Activated CD8-positive, alpha-beta memory T cell treated with anti-CD3 and anti-CD28 coated beads for 36 hours (primary cell): ENCODE measurements at regions not wholly inside any gene's neighbourhood (a gene's known extent, or its start where the extent isn't known, plus 50 kb on each side); places are given as distances from the start of the nearest gene placed in this dataset.

ENCODE experiments used
- CTCF ChIA-PET: fragments of 350-600 bp; sonication (Branson Sonifier 250); formaldehyde crosslinking; loops from one replicate; lab custom pipeline; 2021; ENCODE audit warnings: antibody characterized with exemption; lab: Charles Lee
- POLR2A ChIA-PET: fragments of 350-600 bp; sonication (Branson Sonifier 250); formaldehyde crosslinking; loops from one replicate; lab custom pipeline; 2021; ENCODE audit warnings: antibody characterized with exemption; lab: Charles Lee

DNA sequence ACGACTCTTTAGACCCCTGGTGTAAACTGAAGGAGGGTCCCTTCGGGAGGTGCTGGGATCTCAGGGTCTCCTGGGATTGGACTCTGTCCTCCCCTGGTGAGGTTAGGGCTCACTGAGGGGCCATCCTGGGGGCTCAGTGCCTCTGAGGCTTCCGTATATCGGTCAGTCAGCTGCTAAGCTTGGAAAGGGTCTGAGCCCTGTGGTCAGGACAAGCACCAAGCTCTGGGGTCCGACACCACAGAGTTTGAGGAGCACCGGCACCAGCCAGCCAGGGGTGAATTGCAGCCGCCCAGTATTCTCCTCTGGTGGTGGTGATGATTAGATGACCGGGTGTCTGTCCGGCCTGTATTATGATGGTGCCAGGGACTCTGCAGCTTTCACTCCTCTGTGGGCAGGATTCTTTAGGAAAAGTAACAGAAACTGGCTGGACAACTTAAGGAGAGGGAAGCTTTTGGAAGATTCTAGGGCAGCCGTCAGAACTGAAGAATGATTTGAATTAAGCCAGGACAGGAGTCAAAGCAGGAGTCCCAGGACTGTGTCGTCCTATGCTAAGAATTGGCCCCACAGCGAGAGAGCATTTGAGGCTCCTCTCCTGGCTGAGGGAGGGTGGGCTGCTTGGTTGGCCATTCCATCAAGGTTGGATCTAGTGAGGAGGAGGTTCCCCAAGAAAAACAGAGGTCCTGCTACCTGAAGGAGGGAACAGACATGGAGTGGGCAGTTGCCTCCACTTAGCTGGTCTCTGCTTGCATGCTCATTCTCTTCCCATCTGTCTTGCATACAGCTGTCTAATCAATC lies 158.6 kb upstream of the HS6ST1 start:
- CTCF ChIA-PET, result no interaction called here
- POLR2A ChIA-PET, result no interaction called here

DNA sequence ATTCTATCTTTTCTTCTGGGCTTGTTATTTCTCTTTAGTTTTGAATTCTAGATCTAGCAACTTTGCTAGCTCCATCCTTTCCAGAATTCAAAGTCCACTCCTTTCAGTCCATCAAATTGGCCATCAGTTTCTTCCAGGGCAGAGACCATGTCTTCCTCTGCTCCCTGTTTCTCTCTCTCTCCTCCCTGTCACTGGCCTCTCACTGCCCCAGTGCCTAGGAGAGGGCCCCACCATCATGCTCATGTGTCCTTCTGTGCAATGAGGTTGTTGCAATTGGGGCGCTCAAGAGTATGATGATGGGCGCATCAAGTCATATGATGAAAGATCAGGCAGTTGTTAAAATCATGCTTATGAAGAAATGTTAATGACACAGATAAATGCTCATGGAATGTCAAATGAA lies 159.2 kb upstream of the HS6ST1 start:
- ChIA-PET CTCF (no interaction called here), POLR2A (no interaction called here)

DNA sequence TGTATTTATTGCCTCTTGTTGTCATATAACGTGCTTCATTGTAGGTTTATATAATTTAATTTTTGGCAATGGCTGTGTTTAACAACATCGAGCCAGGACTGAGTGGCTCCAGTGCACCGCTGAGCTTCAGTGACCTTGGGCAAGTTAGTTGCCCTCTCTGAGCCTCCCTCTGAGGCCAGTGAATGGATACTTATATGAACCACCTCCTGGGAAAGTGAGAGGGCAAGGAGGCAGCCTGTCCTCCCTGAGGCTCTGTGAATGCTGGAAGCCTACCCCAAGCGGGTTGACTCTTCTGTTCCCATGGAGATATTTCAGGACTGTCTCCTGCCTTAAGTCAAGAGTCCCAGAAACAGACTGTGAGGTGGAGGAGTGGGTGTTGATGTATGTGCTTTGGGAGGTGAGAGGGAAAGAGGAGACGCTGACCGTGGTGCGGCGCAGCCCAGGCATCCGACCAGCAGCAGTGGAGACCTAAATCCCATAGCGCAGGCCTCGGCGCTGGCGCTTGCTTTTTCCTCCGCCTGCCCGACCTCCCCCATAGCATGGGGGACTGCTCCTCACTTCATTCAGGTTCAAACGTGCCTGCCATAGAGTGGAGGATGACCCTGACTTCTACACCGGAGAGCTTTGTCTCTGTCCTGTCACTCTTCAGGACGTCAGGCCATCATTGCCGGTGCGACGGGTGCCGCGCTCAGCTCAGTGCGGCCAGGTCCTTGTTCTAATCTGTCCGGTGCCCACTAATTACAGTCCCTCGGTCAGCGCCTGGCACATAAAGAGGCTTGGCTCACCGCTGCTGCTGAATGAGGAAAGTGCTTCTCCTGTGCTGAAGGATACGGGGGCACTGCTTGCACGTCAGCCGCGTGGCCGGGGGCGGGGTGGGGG lies 167.3 kb upstream of the HS6ST1 start:
- POLR2A ChIA-PET, result no interaction called here
- CTCF ChIA-PET, result no interaction called here

DNA sequence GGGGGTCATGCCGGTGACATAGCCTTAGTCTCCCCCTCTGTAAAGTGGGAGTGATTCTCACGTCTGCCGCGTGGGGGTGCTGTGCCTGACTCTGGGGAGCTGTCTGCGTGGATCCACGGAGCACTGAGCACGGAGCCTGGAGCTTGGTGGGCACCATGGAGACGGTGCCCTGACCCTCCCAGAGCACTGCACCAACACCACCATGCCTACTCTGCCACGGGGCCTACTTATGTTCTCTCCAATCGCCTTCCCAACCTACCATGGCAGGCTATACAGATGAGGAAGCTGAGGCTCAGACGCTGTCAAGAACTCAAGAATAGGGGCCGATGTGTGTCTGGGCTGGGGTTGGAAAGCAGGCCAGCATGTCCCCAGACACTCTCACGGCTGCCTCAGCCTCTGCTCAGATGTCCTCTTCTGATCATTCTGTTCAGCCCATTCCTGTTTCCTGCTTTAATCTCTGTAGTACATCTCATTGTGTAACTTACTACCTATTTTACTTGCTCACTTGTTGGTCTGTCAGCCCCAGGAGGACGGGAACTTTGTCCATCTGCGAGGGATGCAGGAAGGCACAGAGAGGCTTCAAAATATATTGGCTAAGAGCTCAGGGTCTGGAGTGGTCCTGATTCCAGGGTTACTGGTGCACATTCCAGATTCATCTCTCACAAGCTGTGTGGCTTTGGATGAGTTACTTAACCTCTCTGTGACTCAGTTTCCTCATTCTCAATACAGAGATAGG lies 168.1 kb upstream of the HS6ST1 start:
- CTCF ChIA-PET, result no interaction called here
- POLR2A ChIA-PET, result no interaction called here

DNA sequence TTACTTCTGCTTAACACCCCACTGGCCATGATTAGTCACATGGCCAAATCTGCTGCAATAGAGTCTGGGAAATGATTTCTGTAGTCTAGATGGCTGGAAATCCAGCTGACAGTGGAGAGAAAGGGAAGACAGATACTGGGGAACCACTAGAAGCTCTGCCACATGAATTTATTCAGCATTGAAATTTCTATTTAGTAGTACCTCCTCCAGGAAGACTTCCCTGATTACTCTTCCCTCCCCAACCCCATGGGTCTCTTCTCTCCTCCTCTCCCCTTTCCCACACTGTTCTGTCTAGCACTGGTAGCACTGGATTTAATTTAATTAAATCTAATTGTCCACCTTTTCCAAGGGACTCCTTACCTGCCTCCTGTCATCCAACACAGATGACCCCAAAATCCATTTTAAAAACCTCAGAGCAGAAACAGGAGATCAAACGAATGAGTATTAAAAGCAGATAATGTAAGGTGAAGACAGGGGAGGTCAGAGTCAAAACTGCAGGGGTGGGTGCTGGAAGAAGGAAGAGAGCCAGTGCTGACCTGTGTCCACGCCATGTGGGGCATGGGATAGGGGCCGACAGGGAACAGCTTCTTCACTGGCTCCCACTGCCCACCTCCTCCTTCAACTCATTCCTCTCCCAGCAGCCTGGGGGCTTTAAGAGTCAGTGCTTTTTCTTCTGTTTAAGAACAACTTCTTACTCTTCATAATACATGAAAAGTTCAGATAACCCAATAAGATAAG lies 169.2 kb upstream of the HS6ST1 start:
- ChIA-PET CTCF (no interaction called here), POLR2A (no interaction called here)

DNA sequence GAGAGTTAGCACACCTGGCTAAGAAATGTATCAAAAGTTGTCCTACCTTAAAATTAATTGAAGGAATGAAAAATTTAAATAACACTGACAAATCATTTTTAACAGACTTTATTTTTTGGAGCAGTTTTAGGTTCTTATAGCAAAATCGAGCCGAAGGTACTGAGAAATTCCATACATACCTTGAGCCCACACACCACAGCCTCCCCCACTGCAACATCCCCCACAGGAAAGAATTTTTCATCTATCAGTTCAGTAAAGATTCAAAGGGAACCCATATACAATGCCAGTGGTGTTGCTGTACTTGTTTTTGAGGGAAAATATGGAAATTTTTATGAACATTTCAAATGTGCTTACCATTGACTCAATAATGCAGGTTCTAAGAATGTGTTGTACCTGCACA lies 169.8 kb upstream of the HS6ST1 start:
- POLR2A ChIA-PET, result no interaction called here
- CTCF ChIA-PET, result no interaction called here

DNA sequence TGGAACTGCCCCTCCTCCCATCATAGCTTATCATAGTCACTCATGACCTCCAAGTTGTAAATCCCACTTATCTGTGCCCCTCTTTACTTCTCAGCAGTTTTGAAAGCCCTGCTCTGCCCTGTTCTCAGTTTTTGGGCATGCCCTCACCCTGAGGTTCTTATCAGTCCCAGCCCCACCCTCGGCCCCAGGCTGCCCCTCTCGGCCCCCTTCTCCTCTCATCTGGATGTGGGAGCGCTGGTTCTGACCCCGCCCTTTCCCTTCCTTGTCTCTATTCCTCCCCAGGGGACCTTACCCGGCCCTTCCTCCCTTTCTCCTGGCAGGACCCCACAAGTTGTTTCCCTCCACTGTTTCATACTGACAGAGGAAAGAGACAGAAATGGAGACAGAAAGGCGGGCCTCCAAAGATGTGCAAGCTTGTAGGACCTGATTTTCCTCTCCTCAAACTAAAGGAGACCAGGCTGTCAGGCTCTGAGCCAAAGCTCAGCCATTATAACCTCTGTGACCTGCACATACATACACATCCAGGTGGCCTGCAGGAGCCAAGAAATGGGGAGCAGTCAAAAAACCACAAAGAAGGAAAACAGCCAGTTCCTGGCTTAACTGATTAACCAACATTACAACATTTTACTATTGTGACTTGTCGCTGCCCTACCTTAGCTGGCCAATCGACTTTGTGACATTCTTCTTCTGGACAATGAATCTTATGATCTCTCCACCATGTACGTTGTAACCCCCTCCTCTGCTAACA lies 171.0 kb upstream of the HS6ST1 start:
- ChIA-PET POLR2A (no interaction called here), CTCF (no interaction called here)

DNA sequence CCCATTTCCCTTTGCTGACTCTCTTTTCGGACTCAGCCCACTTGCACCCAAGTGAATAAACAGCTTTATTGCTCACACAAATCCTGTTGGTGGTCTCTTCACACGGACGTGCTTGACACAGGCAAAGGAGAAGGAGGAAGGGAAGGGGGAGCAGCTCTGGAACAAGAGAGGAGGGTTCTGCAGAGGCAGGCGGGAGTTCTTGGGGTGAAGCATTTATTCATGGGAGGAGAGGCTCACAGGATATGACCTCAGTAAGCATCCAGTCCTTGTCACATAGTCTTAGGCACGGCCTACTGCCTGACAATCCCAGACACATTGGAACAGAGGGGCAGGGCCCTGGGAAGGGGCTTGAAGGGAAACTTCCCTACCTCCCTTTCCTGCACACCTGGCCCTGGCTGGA lies 171.7 kb upstream of the HS6ST1 start:
- POLR2A ChIA-PET, result no interaction called here

DNA sequence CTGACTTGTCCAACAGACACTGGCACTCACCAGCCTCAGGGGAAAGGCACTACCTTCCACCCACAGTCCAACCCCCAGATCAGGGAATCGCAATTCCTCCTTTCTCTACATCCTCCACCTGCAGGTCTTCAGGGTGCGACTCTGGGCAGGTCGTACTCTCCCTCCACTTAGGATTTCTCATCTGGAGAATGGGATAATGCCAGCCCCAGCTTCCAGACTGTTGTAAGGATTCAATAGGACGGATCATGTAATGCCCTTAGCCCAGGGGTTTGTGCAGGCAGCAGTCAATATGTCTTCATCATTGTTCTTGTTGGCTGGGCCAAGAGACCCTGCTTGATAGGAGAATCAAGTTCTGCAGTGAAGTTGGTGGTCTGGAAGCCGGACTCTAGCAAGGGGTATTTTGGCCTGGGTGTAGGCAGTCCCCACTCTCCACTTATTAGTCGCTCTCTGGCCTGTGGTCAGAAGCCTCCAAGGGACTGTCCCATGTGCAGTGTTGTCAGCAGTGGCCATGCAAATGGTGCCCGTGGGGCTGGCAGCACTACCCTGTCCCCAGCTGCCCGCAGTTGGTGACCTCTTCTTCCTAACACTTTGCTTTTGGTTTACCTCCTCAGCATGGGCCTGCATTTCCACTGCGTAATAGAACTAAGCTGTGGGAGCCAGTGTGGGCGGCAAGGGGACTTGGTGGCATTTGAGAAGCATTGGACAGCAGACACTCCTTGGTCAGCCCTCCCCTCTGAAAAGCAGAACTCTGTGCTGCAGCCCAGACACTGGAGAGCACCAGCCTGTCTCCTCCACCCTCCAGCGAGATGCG lies 172.4 kb upstream of the HS6ST1 start:
- POLR2A ChIA-PET, result no interaction called here

More for the DNA sequence above, 171.7 kb upstream of the HS6ST1 start:
- CTCF ChIA-PET, result no interaction called here

DNA sequence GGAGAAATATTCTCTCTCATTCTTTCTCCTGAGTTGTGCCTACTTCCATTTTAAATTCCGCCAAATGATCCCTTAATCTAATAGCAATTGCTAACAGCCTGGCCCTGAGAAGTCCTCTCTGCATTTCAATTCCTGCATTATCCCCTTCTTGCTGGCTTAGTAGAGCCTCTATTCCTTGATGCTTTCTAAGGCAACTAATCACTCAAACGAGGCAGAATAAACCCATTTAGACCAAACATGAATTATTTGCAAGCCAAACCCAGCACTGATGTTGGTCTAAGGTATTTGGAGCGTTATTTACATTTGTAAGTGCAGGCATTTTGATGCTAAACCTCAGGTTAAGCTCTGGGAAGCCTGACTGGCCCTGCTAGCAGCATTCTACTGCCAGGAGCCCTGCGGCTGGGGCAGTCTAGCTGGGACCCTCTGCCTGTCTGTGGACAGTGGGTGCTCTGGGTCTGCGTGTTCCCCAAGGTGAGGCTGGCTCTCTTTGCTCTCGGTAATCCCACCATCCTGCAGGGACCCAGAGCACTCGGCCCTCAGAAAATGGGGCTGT lies 173.1 kb upstream of the HS6ST1 start:
- POLR2A ChIA-PET, result no interaction called here
- CTCF ChIA-PET, result no interaction called here

More for the DNA sequence above, 172.4 kb upstream of the HS6ST1 start:
- CTCF ChIA-PET, result no interaction called here

DNA sequence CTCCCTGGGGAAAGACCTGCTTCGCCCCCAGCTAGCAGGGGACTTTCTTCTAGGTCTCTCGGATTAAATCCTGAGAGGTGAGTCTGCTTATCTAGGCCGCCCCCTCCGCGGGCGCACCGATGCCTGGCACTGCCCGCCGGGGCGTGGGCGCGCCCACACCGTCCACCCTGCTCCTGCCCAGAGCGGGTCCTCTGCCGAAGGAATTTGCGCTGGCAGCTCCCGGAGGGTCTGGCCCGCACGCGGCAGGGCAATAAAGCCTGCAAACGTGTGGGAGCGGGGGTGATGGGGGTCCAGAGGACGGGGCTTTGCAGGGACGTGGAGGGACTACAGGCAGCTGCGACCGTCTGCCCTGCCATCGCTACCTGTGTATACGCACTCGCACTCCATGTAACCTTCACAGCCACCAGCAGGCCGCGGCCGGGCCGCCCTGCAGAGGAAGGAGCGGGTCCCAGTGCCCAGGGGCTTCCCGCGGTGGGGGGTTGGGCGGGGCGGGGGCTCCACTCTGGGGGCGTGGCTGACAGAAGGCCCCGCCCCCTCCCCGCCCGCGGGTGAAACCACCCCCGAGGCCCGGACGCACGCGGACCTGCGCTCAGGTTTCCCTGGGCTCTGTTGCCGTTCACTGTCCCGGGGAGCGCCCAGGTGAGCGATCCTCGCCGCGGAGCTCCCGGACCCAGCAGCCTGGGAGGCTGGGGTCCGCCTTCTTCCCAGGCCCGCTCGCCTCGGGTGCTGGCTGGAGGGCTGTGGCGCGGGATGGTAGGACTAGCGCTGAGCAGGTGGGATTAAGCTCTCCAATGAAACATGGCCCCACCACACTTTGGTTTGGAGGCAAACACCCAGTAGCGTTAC lies 174.5 kb upstream of the HS6ST1 start:
- POLR2A ChIA-PET, result no interaction called here

DNA sequence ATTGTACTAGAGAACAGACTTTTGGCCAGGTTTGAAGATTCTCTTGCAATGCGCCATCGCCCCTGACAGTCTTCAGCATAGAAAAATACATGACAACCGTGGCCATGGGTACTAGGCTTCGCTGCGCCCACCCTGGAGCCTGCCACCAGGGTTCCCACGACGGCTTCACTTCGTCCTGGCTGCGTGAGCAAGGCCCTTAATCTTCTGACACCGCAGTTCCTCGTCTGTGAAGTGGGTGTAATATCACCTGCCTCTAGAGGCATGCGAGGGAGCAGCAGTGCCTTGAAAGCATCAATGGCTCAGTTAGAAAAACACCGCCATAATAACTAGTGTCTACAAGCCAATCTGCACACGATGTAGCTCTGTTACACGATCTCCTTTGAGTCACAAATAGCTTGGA lies 175.2 kb upstream of the HS6ST1 start:
- CTCF ChIA-PET, result no interaction called here

More for the DNA sequence above, 174.5 kb upstream of the HS6ST1 start:
- CTCF ChIA-PET, result no interaction called here

DNA sequence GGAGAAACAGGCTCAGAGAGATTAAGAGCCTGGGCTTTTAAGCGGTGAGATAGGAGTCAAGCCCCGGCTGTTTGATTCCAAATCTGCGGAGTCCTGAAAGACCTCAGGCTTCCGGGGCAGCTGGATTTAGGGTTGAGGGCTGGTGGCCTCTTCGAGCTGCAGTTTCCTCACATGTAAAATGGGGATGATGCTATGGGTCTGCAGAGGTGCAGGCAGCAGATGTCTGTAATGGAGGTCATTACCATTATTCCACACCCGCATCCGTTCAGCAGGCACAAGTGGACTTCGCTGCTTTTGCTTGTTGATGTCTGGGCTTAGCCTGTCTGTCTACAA lies 175.6 kb upstream of the HS6ST1 start:
- POLR2A ChIA-PET, result no interaction called here
- CTCF ChIA-PET, result no interaction called here

More for the DNA sequence above, 175.2 kb upstream of the HS6ST1 start:
- POLR2A ChIA-PET, result no interaction called here

DNA sequence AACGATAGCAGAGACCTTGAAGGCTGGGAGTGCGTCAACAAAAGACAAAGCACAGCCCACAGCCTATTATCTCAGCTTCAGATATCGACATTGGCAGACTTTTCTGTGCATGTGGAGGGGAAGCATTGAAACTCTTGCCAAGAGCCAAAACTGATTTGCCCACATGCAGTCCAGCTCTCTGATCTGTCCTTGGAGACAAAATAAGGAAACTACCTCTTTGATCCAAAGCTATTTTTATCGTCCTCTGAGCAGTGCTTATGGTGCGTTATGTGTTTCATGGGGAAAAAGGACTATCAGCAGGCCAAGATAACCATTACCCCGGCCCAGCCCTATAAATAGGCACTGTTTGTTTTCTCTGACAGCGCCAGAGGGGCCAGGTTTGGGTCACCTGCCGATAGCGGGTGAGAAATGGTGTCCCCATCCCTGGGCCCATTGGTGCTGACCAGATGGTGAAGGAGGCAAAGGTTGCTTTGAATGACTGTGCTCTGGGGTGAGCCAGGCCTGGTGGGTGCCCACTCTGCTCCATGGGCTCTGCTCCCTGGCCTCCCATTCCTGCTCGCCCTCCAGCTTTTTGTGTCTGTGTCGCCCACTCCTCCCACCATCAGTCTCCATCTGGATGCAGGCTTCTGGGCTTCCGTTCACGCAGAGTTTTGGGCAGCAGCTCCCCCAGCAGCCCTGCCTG lies 176.1 kb upstream of the HS6ST1 start:
- ChIA-PET POLR2A (no interaction called here), CTCF (no interaction called here)

DNA sequence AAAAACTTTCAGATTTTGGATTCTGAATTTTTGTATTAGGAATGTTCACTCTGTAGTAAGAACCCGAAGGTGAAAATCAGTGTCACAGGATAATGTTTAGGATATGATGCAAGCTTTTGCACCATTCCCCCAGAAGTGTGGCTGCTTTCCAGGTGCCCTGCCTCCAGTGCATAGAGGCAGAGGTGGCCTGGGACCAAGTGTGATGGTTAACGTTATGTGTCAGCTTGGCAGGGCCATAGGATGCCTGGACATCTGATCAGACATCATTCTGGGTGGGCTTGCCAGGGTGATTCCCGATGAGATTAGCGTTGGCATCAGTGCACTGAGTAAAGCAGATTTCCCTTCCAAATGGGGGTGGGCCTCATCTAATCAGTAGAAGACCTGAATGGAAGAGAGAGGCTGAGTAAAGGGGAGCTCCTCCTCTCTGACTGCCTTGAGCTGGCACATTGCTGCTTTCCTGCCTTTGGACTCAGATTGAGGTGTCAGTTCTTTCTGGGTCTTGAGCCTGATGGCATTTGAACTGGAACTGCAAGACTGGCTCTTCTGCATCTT lies 177.4 kb upstream of the HS6ST1 start:
- ChIA-PET POLR2A (no interaction called here), CTCF (no interaction called here)

DNA sequence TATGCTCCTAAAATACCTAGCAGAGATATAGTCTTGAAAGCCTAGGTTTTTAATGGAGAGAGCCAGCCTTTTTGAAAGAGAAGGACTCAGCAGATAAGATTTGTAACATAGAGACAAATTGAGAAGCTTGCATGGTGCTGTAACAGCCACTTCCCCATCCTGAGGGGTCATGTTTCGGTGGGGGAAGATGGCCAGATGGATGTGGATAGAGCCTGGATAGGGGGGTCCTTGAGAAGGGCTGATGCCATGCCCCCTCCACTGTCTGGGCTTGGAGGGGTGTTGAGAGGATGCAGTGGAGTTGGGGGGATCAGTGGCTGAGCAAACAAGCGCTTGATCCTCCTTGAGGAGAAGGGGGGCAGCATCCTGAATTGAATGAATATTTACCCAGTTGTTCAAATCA lies 178.0 kb upstream of the HS6ST1 start:
- CTCF ChIA-PET, result no interaction called here
- POLR2A ChIA-PET, result no interaction called here
